Stimulated activated CD8-positive, alpha-beta memory T cell treated with anti-CD3 and anti-CD28 coated beads, Interleukin-7, amount 100 ng/mL, for 48 hours (primary cell): ENCODE measurements at regions not wholly inside any gene's neighbourhood (a gene's known extent, or its start where the extent isn't known, plus 50 kb on each side); places are given as distances from the start of the nearest gene placed in this dataset.
"Not testable (repeated sequence)": the region's sequence is repeated elsewhere in the genome, so short reads cannot be mapped to it uniquely, and the experiment has no call there.

Experiments used
- DNase-seq, 2 donors: peaks; one replicate each; pipeline ENCODE4 v3.0.0-alpha.2; 2020; ENCODE audit warnings: low read depth in 1 of 2; ENCODE audit errors: extremely low read depth in 1 of 2

- no peak for DNase-seq
These were observed 256.0 kb downstream of the SV2B start for GRCh38 chr15:91356083-91356482.

- DNase-seq: no peak
These were observed 257.0 kb downstream of the SV2B start for GRCh38 chr15:91357011-91357410.

- DNase-seq: no peak
These were observed 257.4 kb downstream of the SV2B start for GRCh38 chr15:91357486-91357885.

GRCh38 chr15:91358405-91358804, 258.3 kb downstream of the SV2B start:
- no peak for DNase-seq

GRCh38 chr15:91361696-91362095, 261.6 kb downstream of the SV2B start:
- not testable (repeated sequence) for DNase-seq

GRCh38 chr15:91366111-91366510, 266.1 kb downstream of the SV2B start:
- DNase-seq: no peak

GRCh38 chr15:91368611-91369010, 268.6 kb downstream of the SV2B start:
- no peak for DNase-seq

GRCh38 chr15:91369823-91370222, 269.8 kb downstream of the SV2B start:
- DNase-seq: no peak

GRCh38 chr15:91371345-91371744, 271.3 kb downstream of the SV2B start:
- not testable (repeated sequence) for DNase-seq

- no peak for DNase-seq
These were observed 274.3 kb downstream of the SV2B start for GRCh38 chr15:91374336-91374735.

- DNase-seq: no peak
These were observed 276.0 kb downstream of the SV2B start for GRCh38 chr15:91376038-91376437.

- no peak for DNase-seq
These were observed 280.1 kb downstream of the SV2B start for GRCh38 chr15:91380114-91380513.

- no peak for DNase-seq
These were observed 283.5 kb downstream of the SV2B start for GRCh38 chr15:91383532-91383931.

- DNase-seq: no peak
These were observed 284.2 kb downstream of the SV2B start for GRCh38 chr15:91384189-91384730.

- no peak for DNase-seq
These were observed 285.3 kb downstream of the SV2B start for GRCh38 chr15:91385311-91385710.

- DNase-seq: no peak
These were observed 293.1 kb downstream of the SV2B start for GRCh38 chr15:91393186-91393585.

GRCh38 chr15:91400481-91400880, 300.4 kb downstream of the SV2B start:
- DNase-seq: no peak

- DNase-seq: no peak
These were observed 307.3 kb downstream of the SV2B start for GRCh38 chr15:91407269-91407889.

- DNase-seq: no peak
These were observed 308.5 kb downstream of the SV2B start for GRCh38 chr15:91408476-91409076.

- no peak for DNase-seq
These were observed 309.3 kb downstream of the SV2B start for GRCh38 chr15:91409387-91409786.

GRCh38 chr15:91411586-91411985, 311.5 kb downstream of the SV2B start:
- DNase-seq: no peak

- no peak for DNase-seq
These were observed 312.3 kb downstream of the SV2B start for GRCh38 chr15:91412138-91412928.
